Fibroblast of pulmonary artery (primary cell): ENCODE measurements at regions not wholly inside any gene's neighbourhood (a gene's known extent, or its start where the extent isn't known, plus 50 kb on each side); places are given as distances from the start of the nearest gene placed in this dataset.
"Not testable (repeated sequence)": the region's sequence is repeated elsewhere in the genome, so short reads cannot be mapped to it uniquely, and the experiment has no call there.

Experiments
- DNase-seq: peaks from one replicate; pipeline ENCODE4 v3.0.0-alpha.2; 2010; ENCODE audit warnings: low read depth
- H3K4me3 ChIP-seq: replicated peaks from 2 replicates; pipeline ENCODE4 v1.5.1; 2011; ENCODE audit warnings: low read depth, mild to moderate bottlenecking, control low read depth, low read length, moderate library complexity
- TF ChIP-seq, protein P1 (sequence below): IDR thresholded peaks from 2 replicates; pipeline ENCODE4 v1.5.1; 2011; ENCODE audit warnings: mild to moderate bottlenecking, control low read depth, low read length, inconsistent platforms; ENCODE audit errors: missing control alignments

DNA sequence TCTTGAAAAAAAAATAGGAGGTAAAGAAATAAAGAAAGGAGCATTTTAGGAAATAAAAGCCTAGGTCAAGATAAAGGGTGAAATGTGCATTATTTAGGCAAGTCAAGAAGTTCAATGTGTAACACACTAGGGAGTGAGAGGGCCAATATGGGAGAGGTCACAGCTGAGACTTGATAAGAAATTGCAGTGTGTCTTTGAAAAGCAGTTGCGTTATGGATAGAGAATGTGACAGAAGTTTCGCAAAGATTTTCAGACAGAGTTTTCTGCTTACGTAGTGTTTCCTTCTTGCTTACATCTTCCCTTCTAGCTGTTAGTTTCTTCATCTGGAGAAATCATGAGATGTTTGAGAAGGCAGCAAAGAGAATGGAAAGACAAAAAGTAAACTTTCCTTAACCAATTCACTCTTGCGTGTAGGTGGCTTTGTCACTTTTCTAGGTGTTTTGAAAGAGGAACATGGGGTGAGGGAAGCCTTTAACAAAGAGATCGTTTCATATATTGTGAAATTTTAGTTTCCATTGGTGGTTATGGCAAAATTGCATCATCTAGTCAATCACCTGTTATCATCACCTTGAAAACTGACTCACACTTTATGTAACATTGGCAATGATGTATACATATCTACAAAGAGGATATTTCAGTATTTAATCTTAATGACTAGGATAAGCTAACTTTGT, 975.5 kb downstream of the OLFM4 start:
- no peak for DNase-seq
- H3K4me3 ChIP-seq = no peak overlapping the region
- TF ChIP-seq, protein P1, sequence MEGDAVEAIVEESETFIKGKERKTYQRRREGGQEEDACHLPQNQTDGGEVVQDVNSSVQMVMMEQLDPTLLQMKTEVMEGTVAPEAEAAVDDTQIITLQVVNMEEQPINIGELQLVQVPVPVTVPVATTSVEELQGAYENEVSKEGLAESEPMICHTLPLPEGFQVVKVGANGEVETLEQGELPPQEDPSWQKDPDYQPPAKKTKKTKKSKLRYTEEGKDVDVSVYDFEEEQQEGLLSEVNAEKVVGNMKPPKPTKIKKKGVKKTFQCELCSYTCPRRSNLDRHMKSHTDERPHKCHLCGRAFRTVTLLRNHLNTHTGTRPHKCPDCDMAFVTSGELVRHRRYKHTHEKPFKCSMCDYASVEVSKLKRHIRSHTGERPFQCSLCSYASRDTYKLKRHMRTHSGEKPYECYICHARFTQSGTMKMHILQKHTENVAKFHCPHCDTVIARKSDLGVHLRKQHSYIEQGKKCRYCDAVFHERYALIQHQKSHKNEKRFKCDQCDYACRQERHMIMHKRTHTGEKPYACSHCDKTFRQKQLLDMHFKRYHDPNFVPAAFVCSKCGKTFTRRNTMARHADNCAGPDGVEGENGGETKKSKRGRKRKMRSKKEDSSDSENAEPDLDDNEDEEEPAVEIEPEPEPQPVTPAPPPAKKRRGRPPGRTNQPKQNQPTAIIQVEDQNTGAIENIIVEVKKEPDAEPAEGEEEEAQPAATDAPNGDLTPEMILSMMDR = no peak

DNA sequence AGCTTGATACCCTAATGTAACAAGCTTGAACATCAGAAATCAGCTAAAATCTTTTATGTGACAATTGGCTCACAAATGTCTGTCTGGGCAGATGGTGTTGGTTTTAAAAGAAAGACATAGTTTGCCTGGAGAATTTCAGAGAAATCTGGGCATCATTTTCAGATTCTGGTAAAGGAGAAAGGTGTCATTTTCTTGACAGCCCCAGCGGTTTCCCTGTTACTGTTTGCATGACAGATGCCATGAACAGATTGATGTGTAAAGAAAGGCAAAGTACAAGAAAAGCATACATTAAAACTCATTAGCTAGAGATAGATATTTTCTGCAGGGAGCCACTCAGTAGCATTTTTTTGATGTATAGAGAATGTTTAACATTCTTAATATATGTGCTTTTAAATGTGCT, 987.9 kb downstream of the OLFM4 start:
- H3K4me3 ChIP-seq = no peak overlapping the region
- TF ChIP-seq, protein P1 = no peak
- DNase-seq = no peak

DNA sequence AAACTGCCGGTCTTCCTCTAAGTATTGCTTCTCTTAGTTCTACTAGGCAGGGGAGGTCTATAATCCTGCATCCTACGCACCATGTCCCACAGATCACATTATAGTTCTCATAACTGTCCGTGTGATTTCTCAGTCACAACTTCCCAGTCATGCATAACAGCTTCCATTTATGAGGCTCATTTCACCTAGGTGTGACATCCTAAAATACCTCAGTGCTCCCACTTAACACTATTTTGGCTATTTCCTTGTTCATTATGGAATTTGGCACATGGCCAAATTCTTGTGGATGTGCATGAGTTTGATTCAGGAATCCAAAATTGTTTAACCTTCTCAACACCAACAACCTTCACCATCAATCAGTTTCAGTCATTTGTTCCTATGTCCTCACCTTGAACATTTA, 989.9 kb downstream of the OLFM4 start:
- no peak overlapping the region for H3K4me3 ChIP-seq
- no peak for DNase-seq
- TF ChIP-seq, protein P1 = no peak

DNA sequence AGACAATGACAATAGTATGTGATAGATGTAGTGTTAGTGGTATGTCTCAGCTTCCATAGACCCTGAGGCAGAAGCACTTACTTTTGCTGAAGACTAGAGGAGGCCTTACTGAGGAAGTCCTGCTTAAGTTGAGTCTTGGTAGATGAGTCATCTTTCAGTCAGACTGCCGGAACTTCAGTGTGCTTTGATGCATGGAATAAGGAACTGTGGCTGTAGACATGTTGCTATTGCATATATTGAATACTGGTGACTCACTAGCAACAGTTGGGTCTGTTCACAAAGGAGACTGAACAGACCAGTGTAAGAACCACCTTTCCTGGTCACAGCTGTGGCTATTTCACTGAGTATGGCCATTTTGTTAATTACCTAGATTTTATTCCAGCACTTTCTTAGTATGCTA, 1000.6 kb downstream of the OLFM4 start:
- TF ChIP-seq, protein P1 = no peak
- no peak overlapping the region for H3K4me3 ChIP-seq
- DNase-seq = no peak

DNA sequence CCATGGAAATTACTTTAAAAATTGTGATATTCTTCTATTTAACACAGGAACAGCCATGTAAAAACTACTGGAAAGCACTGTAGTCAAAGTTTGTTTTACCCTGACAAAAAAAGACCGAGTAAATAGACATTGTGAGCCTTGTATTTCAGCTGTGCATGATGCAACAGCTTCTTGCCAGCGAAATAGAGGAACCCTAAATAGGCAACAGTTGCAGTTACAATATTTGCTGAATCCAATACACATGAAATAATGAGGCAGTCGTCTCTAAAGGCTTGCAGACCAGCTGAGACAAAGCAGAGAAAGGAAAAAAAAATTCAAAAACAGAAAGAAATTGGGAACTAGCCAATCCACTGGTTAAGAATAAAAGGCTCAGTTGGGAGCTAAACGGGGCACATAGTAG, 1001.1 kb downstream of the OLFM4 start:
- TF ChIP-seq, protein P1 = no peak
- no peak overlapping the region for H3K4me3 ChIP-seq
- DNase-seq = no peak

DNA sequence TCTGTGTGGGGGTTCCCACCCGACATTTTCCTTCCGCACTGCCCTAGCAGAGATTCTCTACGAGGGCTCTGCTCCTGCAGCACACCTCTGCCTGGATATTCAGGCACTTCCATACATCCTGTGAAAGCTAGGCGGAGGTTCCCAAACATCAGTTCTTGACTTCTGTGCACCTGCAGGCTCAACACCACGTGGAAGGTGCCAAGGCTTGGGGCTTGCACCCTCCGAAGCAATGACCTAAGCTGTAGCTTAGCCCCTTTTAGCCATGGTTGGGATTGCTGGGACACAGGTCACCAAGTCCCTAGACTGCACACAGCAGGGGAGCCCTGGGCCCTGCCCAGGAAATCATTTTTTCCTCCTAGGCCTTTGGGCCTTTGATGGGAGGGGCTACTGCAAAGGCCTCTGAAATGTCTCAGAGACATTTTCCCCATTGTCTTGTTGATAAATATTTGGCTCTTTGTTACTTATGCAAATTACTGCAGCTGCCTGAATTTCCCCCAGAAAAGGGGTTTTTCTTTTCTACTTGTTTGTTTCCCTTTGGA, 1004.8 kb downstream of the OLFM4 start:
- DNase-seq = no peak
- TF ChIP-seq, protein P1 = no peak
- no peak overlapping the region for H3K4me3 ChIP-seq

DNA sequence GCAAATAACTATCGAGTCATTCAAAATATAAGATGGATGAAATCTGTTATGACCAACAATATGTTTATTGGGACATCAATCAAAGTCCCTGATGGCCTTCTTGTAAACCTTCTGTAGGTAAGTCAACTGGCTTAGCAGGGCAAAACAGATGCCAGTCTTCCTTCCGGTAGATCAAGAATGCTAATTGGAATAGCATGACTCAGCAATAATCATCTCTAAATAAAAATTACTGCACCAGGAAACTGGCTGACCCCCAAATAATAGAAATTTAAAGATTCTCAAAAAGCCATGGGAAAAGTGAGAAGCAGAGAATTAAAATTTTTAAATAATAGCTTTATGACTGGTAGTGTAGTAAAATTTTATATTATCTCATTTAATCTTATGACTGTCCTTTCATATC, 1005.4 kb downstream of the OLFM4 start:
- TF ChIP-seq, protein P1 = no peak
- H3K4me3 ChIP-seq = no peak overlapping the region
- no peak for DNase-seq

DNA sequence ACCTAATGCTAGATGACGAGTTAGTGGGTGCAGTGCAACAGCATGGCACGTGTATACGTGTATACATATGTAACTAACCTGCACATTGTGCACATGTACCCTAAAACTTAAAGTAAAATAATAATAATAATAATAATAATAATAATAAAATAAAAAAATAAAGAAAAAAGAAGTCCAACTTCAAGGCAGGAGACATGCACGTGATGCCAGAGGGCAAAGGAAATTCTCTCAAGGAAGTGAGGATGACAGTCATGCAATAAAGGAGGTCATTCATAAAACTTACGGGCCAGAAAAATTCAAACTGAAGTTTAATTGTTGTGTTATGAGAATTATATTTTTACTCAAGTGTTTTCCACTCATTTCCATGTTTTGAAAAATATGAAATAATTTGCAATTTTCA, 1028.8 kb downstream of the OLFM4 start:
- not testable (repeated sequence) for DNase-seq, H3K4me3 ChIP-seq

DNA sequence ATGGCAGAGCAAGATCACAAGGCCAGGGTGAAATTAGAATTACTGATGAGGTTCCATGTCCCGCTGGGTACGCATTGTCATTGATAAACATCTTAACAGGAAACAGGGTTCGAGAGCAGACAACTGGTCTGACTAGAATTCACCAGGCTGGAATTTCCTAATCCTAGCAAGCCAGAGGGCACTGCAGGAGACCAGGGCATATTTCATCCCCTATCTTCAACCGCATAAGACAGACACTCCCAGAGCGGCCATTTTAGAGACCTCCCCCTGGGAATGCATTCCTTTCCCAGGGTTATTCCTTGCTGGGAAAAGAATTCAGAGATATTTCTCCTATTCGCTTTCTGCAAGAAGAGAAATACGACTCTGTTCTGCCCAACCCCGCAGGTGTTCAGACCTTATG, 1041.3 kb downstream of the OLFM4 start:
- not testable (repeated sequence) for H3K4me3 ChIP-seq, DNase-seq
